ENCODE measurements at regions not wholly inside any gene's neighbourhood (a gene's known extent, or its start where the extent isn't known, plus 50 kb on each side); places are given as distances from the start of the nearest gene placed in this dataset.

GRCh38 chrX:26916991-26917390, 546.1 kb downstream of the PPP4R3C start:
- TF ChIP-seq EZH2 (IDR thresholded peaks at IDR 0.05; ENCODE audit: low read length, unreplicated experiment) (no peak), CTCF (conservative IDR thresholded peaks at IDR 0.05; ENCODE audit: low read depth, low read length) (no peak)

All from PC-3 (cell line).